PFSK-1 (cell line): ENCODE measurements at regions not wholly inside any gene's neighbourhood (a gene's known extent, or its start where the extent isn't known, plus 50 kb on each side); places are given as distances from the start of the nearest gene placed in this dataset.

ENCODE experiments used
- FOXP2 ChIP-seq: optimal IDR thresholded peaks from 2 replicates; pipeline ENCODE3; 2011; ENCODE audit warnings: borderline replicate concordance, control low read depth, inconsistent platforms; ENCODE audit not compliant: insufficient read depth; ENCODE audit errors: extremely low read length, extremely low read depth
- POLR2AphosphoS5 ChIP-seq: IDR thresholded peaks from 2 replicates; pipeline ENCODE4 v1.6.1; 2012; ENCODE audit warnings: low read depth, mild to moderate bottlenecking, control low read depth, low read length, moderate library complexity
- REST ChIP-seq, 2 experiments: IDR thresholded peaks; 2 replicates each; pipeline versions ENCODE4 v1.6.1 to v1.8.0; 2011 to 2012; ENCODE audit warnings: low read depth in 2 of 2, low read length in 2 of 2, control low read depth in 1 of 2, inconsistent platforms in 1 of 2, mild to moderate bottlenecking in 1 of 2, moderate library complexity in 1 of 2; ENCODE audit not compliant: insufficient read depth in 1 of 2
- SIN3A ChIP-seq: IDR thresholded peaks from 2 replicates; pipeline ENCODE4 v1.6.1; 2012; ENCODE audit warnings: mild to moderate bottlenecking, low read length, moderate library complexity, borderline replicate concordance; ENCODE audit not compliant: insufficient read depth
- TAF1 ChIP-seq: IDR thresholded peaks from 2 replicates; pipeline ENCODE4 v1.6.1; 2012; ENCODE audit warnings: low read length, control low read depth, borderline replicate concordance; ENCODE audit not compliant: insufficient read depth

DNA sequence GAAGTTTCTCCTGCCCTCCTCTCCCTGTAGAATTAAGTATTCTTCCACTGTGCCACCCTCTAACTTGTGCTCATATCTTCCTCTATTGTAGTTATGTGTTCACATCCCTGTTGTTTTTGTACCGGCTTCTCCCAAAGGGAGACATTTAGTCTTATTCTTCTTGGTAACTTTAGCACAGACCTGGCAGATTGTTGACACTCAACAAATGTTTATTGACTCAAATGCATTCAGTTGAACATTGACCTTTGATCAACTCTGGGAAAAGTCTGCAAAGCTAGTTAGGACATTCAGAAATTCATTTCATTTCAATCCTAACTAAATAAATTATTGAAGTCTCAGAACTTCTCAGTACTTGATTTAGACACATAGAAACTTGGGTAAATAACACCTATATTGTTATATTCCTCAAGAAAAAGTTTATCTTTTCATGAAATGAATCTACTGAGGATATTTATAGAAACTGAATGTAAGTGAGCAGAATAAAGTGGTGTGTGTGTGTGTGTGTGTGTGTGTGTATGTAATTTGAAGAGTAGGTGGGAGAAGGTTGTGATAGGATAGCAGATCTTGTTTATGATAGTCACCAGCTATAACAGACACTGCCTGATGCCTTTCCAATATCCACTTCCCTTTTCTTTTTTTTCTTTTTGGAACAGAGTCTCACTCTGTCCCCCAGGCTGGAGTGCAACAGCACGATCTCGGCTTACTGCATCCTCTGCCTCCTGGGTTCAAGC is 872.4 kb upstream of the CXADR start:
- TF ChIP-seq TAF1 (no peak), SIN3A (no peak), REST (IDR thresholded peaks at IDR 0.05; ENCODE audit: insufficient read depth in 1 of 2, low read depth in 2 of 2, low read length in 2 of 2) (no peak), POLR2AphosphoS5 (no peak), FOXP2 (no peak)

GRCh38 chr21:16642353-16642752 is 870.5 kb upstream of the CXADR start:
- no peak for TF ChIP-seq TAF1
- no peak for TF ChIP-seq REST (IDR thresholded peaks at IDR 0.05; ENCODE audit: insufficient read depth in 1 of 2, low read depth in 2 of 2, low read length in 2 of 2)
- TF ChIP-seq FOXP2, result no peak
- no peak for TF ChIP-seq SIN3A
- TF ChIP-seq POLR2AphosphoS5, result no peak

GRCh38 chr21:16644685-16645084 is 868.2 kb upstream of the CXADR start:
- no peak for TF ChIP-seq SIN3A
- no peak for TF ChIP-seq FOXP2
- no peak for TF ChIP-seq TAF1
- no peak for TF ChIP-seq REST (IDR thresholded peaks at IDR 0.05; ENCODE audit: insufficient read depth in 1 of 2, low read depth in 2 of 2, low read length in 2 of 2)
- TF ChIP-seq POLR2AphosphoS5, result no peak

GRCh38 chr21:16650714-16651366 is 862.0 kb upstream of the CXADR start:
- no peak for TF ChIP-seq SIN3A
- no peak for TF ChIP-seq FOXP2
- TF ChIP-seq REST (IDR thresholded peaks at IDR 0.05; ENCODE audit: insufficient read depth in 1 of 2, low read depth in 2 of 2, low read length in 2 of 2), result no peak
- TF ChIP-seq POLR2AphosphoS5, result no peak
- TF ChIP-seq TAF1, result no peak
